Stimulated activated CD4-positive, alpha-beta T cell treated with anti-CD3 and anti-CD28 coated beads, Interleukin-4, amount 100 ng/mL, for 48 hours (primary cell): ENCODE measurements at regions not wholly inside any gene's neighbourhood (a gene's known extent, or its start where the extent isn't known, plus 50 kb on each side); places are given as distances from the start of the nearest gene placed in this dataset.

Source experiments
- DNase-seq, 2 donors: peaks; one replicate each; pipeline ENCODE4 v3.0.0-alpha.2; 2020; ENCODE audit warnings: low read depth in 2 of 2

DNA sequence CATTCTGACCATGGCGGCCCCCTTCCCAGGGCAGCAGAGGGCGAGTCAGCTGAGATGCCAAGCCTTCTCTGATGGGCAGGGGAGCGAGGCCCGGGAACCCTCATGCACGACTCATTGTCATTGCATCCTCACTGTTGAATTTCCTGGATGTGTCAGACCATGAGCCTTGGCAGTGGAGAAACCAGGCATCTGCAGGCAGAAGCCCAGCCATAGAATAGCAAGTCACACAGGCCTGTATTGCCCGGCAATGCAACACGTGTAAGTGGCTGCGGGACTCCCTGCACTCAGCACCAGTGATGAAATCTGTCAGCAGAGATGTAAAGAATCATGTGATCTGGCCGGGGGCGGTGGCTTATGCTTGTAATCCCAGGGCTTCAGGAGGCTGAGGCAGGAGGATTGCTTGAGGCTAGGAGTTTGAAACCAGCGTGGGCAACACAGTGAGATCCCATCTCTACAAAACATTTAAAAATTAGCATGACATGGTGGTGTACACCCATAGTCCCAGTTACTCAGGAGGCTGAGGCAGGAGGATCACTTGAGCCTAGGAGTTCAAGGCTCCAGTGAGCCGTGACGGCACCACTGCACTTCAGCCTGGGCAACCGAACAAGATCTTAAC is 199.7 kb downstream of the KATNAL1 start:
- no peak for DNase-seq

- DNase-seq, result no peak
These were observed 200.2 kb downstream of the KATNAL1 start for GRCh38 chr13:30107121-30107520.

- DNase-seq, result no peak
These were observed 202.0 kb downstream of the KATNAL1 start for GRCh38 chr13:30105381-30105780.

DNA sequence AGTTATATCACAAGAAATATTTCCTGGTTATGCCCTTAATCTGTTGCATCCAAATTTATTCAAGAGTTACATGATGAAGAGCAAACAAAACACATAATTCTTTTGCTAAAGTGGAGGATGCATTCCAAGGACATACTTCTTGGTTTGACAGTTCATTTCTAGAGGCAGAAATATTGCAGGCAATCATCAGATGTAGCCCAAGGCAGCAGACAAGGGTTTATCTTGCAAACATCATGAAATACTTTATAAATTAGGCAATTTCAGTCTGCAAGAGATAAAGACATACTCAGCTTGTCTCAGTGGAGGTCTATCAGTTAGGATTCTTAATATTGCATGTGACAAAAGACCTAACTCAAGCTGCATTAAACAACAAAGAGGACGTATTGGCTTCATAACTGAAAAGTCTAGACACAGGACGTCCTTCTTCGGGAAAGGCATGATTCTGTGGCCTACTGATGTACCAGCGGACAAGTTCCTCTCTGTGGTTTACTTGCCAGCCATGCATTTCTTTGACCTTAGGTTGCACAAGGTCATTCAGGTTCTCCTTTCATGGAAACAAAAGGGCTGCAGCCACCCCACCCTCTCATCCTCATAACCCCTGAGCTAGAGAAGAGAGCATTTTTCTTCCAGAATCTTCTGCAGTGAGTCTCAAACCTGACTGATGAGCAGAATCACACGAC is 204.1 kb downstream of the KATNAL1 start:
- DNase-seq, result no peak

DNA sequence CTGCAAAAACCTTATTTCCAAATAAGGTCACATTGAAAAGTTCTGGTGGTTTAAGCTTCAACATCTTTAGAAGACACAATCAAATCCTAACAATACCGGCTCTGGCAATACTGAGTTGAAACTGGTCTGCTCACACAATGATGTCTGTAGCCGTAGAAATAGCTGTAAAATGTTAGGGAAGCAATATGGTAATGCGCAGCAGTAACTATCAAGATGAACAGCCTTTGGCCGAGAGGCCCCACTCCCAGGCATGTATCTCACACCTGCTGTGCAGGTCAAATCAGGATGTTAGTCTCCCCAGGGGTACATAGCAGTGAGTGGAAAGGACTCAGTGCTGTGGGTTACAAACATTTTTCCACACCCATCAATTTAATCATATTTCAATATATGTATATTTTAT is 207.1 kb downstream of the KATNAL1 start:
- DNase-seq, result no peak

DNA sequence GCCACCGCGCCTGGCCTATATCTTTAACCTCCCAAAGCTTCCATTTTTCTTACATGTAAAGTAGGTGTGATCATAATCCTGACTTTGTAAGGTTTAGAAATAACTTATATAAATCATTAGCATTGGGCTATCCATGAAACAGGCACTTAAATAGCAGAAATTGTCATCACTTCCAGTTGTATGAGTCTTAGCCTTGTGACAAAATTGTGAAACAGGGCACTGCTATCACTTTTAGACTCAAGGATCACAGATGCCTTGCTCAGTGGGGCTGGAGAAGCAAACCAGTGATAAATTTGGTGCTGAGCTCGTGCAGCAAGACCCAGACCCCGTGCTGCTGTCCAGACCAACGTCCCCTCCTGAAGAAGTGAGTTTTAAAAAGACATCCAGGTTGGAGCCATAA is 209.7 kb downstream of the KATNAL1 start:
- no peak for DNase-seq

- no peak for DNase-seq
These were observed 210.3 kb downstream of the KATNAL1 start for GRCh38 chr13:30097089-30097488.

- DNase-seq, result no peak
These were observed 213.3 kb downstream of the KATNAL1 start for GRCh38 chr13:30094015-30094414.

DNA sequence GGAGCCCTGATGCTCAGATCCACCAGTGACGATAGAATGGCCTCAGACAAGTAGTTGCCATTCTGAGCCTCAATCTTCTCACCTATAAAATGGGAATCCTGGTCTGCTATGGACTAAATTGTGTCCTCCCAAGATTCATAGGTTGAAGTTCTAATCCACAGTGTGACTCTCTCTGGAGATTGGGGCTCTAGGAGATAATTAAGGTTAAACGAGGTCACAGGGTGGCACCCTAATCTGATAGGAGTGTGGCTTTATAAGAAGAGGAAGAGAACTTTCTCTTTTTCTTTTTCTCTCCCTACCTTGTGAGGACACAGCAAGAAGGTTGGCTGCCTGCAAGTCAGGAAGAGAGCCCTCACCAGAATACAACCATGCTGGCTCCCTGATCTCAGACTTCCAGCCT is 214.1 kb downstream of the KATNAL1 start:
- no peak for DNase-seq

DNA sequence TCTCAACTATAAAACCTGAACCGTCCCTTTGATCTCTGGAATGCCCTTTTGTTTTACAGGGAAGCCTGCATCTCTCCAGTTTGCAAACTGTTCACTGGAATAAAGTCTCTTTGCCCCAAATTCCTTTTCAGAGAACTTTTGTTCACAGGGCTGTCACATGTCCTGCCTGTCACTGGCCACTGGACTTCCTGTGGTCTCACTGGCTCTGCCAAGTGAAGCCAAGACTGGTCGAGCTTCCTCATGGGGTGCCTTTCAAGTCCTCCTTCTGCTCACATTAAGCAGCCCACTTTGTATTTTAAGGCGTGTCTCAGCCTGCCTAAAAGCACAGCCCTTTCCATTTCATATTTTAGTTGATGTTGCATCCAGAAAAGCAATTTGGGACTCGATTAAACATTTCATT is 215.7 kb downstream of the KATNAL1 start:
- no peak for DNase-seq

DNA sequence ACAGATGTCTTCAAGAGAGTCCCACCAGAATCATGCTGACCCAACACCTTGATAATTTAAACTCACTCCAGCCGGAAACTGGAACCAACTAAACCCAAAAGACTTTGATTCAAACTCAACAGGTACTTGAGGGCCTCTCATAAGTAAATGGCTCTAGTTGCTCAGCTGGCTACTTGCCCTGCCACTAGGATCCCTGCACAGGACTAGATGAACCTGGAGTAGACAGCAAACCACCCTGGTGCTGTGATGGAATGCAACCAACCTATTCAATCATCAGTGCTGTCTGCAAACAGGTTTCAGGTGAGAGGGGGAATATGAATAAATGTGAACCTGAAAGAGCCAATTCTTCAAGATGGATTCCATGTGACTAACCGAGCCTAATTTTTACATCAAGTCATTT is 216.3 kb downstream of the KATNAL1 start:
- DNase-seq, result no peak

DNA sequence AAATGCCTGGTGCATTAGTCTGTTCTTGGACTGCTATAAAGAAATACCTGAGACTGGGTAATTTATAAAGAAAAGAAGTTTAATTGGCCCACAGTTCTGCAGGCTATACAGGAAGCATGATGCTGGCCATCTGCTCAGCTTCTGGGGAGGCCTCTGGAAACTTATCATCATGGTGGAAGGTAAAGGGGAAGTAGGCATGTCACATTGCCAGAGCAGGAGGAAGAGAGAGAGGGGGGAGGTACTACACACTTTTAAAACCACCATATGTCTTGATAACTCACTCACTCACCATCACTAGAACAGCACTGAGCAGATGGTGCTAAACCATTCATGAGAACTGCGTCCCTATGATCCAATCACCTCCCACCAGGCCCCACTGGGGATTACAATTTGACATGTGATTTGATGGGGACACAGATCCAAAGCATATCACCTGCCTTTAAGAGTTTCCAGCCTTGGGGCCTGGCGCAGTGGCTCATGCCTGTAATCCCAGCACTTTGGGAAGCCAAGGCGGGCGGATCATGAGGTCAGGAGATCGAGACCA is 219.0 kb downstream of the KATNAL1 start:
- no peak for DNase-seq

- no peak for DNase-seq
These were observed 222.3 kb downstream of the KATNAL1 start for GRCh38 chr13:30085087-30085486.

DNA sequence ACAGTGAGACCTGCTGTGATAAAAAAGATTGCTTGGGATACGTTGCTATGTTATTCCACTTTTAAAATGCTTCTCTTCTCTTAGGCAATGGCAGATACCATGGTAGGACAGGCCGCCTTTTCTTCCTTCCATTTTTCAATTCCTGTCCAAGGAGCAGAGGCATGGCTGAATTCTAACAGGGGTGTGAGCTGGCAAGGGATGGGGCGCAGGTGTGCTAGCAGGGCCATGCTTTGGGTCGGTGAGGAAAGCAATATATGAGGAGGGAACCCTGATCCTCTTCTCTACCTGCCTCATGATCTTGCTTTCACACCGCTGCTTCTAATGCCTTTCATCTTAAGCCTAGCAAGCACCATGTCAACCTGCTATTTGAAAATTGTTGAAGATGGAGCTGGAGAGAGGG is 225.0 kb downstream of the KATNAL1 start:
- no peak for DNase-seq

DNA sequence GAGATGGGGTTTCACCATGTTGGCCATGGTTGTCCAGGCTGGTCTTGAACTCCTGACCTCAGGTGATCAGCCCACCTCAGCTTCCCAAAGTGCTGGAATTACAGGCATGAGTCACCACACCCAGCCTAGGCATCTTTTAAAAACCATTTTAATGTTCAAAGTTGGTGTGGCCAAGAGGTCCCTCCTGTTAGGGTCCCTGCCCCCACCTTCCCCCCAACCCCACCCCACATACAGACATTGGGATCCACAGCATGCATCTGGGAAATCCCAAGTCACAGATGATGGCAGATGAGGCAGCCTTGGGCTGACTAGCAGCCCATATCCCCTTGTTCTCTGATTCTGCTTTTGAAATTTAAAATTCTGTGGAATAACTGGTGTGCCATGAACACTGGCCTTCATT is 226.0 kb downstream of the KATNAL1 start:
- no peak for DNase-seq

DNA sequence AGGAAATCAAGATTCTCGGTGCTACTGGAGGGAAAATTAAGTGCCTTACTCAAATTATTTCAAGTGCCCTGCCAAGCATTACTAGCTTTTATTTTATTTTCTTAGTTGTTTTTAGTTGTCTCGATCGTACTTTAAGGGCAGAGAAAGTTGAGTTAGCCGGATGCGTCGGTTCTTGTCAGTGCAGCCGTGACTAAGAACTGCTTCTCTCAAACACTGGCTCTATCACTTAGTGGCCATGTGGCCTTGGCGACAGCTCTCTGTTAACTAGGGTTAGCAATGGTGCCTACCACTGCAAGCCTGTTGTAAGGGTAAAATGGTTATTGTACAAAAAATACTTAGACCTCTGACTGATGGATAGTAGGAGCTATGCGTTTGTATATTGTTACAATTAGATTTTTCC is 227.8 kb downstream of the KATNAL1 start:
- no peak for DNase-seq

GRCh38 chr13:30078059-30078458 is 227.6 kb upstream of the UBL3 start:
- DNase-seq, result no peak

- no peak for DNase-seq
These were observed 226.9 kb upstream of the UBL3 start for GRCh38 chr13:30077240-30077735.

DNA sequence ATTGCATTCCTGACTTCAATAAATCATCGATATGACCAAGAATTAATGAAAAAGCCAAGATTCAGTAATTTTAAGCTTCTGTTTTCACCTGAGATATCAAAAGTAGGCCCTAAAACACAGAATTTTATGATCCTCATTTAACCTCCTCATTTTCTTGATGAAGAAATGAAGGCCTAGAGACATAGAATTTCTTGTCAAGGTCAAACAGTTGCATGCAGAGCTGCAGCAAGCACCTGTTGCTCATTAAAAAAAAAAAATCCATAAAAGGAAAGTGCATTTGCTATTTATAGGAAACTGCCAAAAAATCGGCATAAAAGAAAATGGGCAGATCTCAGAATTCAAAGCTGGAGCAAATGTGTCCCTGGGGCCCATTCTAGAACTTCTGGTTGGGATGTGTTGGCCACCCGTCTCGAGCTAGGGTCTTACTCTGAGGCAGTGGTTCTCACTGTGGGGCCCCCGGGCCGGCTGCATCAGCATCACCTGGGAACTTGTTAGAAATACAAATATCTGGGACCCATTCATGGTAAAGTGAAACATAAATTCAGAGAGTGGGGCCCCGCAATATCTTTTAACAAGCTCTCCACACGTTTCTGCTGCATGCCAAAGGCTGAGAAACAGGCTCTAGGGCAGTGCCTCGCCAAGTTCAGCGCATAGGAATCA is 224.7 kb upstream of the UBL3 start:
- DNase-seq, result no peak

DNA sequence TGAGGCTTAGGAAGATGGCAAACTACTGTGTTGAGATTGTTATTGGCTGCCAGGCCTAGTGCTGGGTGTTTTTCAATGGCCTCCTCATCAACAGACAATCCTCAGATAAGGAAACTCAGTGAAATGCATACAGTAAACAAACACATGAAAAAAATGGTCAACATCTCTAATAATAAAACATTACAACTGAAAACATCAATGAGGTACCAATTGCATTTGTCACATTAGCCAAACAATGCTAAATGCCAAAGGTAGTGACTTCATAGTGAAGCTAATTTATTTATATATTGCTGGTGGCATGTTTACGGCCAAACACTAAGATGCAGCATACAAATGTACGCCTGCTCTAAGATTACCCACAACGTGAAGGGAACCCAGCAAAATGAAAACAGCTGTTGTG is 224.0 kb upstream of the UBL3 start:
- DNase-seq, result no peak

DNA sequence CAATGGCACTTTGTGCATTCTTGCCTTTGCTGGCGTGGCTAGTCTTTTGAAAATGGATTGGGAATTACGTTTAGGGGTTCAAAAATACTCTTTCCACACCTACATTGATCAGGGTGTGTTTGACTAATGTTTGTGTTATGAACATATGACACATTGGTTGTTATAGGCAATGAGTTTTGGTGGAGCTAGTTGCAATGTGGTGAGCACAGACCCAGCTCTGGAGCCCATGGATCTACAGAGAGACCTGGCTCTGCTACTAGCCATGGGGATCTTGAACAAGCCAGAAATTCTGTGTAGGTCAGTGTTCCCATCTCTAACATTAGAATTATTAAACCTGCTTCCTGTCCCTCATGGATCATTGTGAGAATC is 222.4 kb upstream of the UBL3 start:
- no peak for DNase-seq

- DNase-seq, result no peak
These were observed 221.8 kb upstream of the UBL3 start for GRCh38 chr13:30071969-30072817.
